H1 (cell line): ENCODE measurements at regions not wholly inside any gene's neighbourhood (a gene's known extent, or its start where the extent isn't known, plus 50 kb on each side); places are given as distances from the start of the nearest gene placed in this dataset.

Experiments
- CTCF ChIA-PET: fragments of 300-600 bp; sonication (Branson Sonifier 250); formaldehyde crosslinking; loops from one replicate; lab custom pipeline; 2021; ENCODE audit not compliant: partially characterized antibody; lab: Charles Lee
- POLR2A ChIA-PET: fragments of 300-600 bp; sonication (Branson Sonifier 250); formaldehyde crosslinking; loops from one replicate; lab custom pipeline; 2021; ENCODE audit warnings: inconsistent platforms; ENCODE audit not compliant: partially characterized antibody; lab: Charles Lee
- DNase-seq, 2 experiments: peaks; one replicate each; pipeline versions ENCODE4 v3.0.0 to v3.0.0-alpha.2; 2010 to 2022; ENCODE audit warnings: low spot score in 2 of 2, low read depth in 1 of 2, mixed read lengths in 1 of 2
- FAIRE-seq: peaks from 2 replicates; lab custom pipeline; 2011; peaks lifted over from hg19 to GRCh38; lab: Jason Lieb, UNC
- H2AFZ ChIP-seq: 2 replicates; pipeline ENCODE4 v1.8.1; 2012; ENCODE audit warnings: low read length, inconsistent platforms
- H2AK5ac ChIP-seq: 2 replicates; pipeline ENCODE4 v1.6.1; 2013; ENCODE audit warnings: low read depth, low read length
- H2BK120ac ChIP-seq: replicated peaks from 2 replicates; pipeline ENCODE3; 2013; ENCODE audit warnings: low read depth, low read length, inconsistent platforms
- H2BK12ac ChIP-seq: 2 replicates; pipeline ENCODE4 v1.6.1; 2013; ENCODE audit warnings: low read depth, low read length
- H2BK15ac ChIP-seq: 2 replicates; pipeline ENCODE4 v1.6.1; 2013; ENCODE audit warnings: low read length
- H2BK20ac ChIP-seq: 2 replicates; pipeline ENCODE4 v1.6.1; 2013; ENCODE audit warnings: low read length
- H2BK5ac ChIP-seq: 2 replicates; pipeline ENCODE4 v1.6.1; 2013; ENCODE audit warnings: low read depth, low read length
- H3K14ac ChIP-seq: 2 replicates; pipeline ENCODE4 v1.6.1; 2013; ENCODE audit warnings: inconsistent platforms; ENCODE audit not compliant: insufficient read length
- H3K18ac ChIP-seq: 2 replicates; pipeline ENCODE4 v1.6.1; 2013; ENCODE audit warnings: low read length; ENCODE audit errors: extremely low read depth
- H3K23ac ChIP-seq: 2 replicates; pipeline ENCODE4 v1.6.1; 2013; ENCODE audit warnings: inconsistent platforms; ENCODE audit not compliant: insufficient read length
- H3K23me2 ChIP-seq: 2 replicates; pipeline ENCODE4 v1.6.1; 2013; ENCODE audit warnings: low read depth, low read length
- H3K27ac ChIP-seq: 2 replicates; pipeline ENCODE4 v1.6.1; 2011; ENCODE audit warnings: low read depth, low read length, inconsistent platforms
- H3K27me3 ChIP-seq, 4 experiments: replicated peaks in 1 of 4; 1 replicate in 1 of 4; 2 replicates in 3 of 4; pipeline versions ENCODE4 v1.6.1 to v1.8.1; 2011 to 2013; ENCODE audit warnings: low read length in 3 of 4, mild to moderate bottlenecking in 3 of 4, inconsistent platforms in 2 of 4, mixed read lengths in 2 of 4, moderate library complexity in 1 of 4; ENCODE audit not compliant: control insufficient read depth in 3 of 4, insufficient read depth in 3 of 4; ENCODE audit errors: extremely low read depth in 1 of 4
- H3K36me3 ChIP-seq, 4 experiments: 2 replicates each; pipeline versions ENCODE4 v1.6.1 to v1.8.1; 2011 to 2013; ENCODE audit warnings: mild to moderate bottlenecking in 4 of 4, low read length in 3 of 4, moderate library complexity in 2 of 4, control low read depth in 1 of 4, inconsistent platforms in 1 of 4; ENCODE audit not compliant: insufficient read depth in 4 of 4, control insufficient read depth in 2 of 4
- H3K4ac ChIP-seq: replicated peaks from 2 replicates; pipeline ENCODE3; 2013; ENCODE audit warnings: low read length, low read depth, mixed read lengths, inconsistent platforms; ENCODE audit not compliant: insufficient read length
- H3K4me1 ChIP-seq, 4 experiments: replicated peaks in 1 of 4; 1 replicate in 1 of 4; 2 replicates in 3 of 4; pipeline versions ENCODE4 v1.6.1 to v1.8.1; 2011 to 2013; ENCODE audit warnings: low read length in 3 of 4, inconsistent platforms in 2 of 4, mixed read lengths in 1 of 4; ENCODE audit not compliant: insufficient read depth in 4 of 4, control insufficient read depth in 3 of 4
- H3K4me2 ChIP-seq, 2 experiments: 2 replicates each; pipeline versions ENCODE4 v1.6.1 to v1.8.1; 2011 to 2013; ENCODE audit warnings: low read depth in 2 of 2, low read length in 2 of 2, control low read depth in 1 of 2, inconsistent platforms in 1 of 2, mild to moderate bottlenecking in 1 of 2; ENCODE audit not compliant: insufficient read depth in 1 of 2
- H3K4me3 ChIP-seq, 4 experiments: fragments of 200-600, 300-600 bp in 1 of 4; sonication (generic), shearing (Covaris generic), sonication (Bioruptor Twin) in 1 of 4; 2 replicates each; pipeline versions ENCODE4 v1.5.1 to v1.8.1; 2011 to 2016; ENCODE audit warnings: low read length in 4 of 4, low read depth in 3 of 4, control low read depth in 2 of 4, inconsistent platforms in 2 of 4, mild to moderate bottlenecking in 2 of 4, mixed read lengths in 1 of 4, moderate library complexity in 1 of 4; ENCODE audit not compliant: insufficient read depth in 2 of 4; ENCODE audit errors: extremely low read depth in 1 of 4
- H3K56ac ChIP-seq: replicated peaks from 2 replicates; pipeline ENCODE3; 2013; ENCODE audit warnings: low read depth, mild to moderate bottlenecking, mixed read lengths, low read length, inconsistent platforms; ENCODE audit not compliant: insufficient read length
- H3K79me1 ChIP-seq: 2 replicates; pipeline ENCODE4 v1.6.1; 2013; ENCODE audit warnings: low read depth, low read length, control low read depth
- H3K79me2 ChIP-seq, 2 experiments: 2 replicates each; pipeline versions ENCODE4 v1.6.1 to v1.8.1; 2012 to 2013; ENCODE audit warnings: low read length in 2 of 2, mild to moderate bottlenecking in 2 of 2, inconsistent platforms in 1 of 2; ENCODE audit not compliant: insufficient read depth in 2 of 2, control insufficient read depth in 1 of 2
- H3K9ac ChIP-seq, 4 experiments: replicated peaks in 1 of 4; 1 replicate in 1 of 4; 2 replicates in 3 of 4; pipeline versions ENCODE4 v1.6.1 to v1.8.1; 2011 to 2013; ENCODE audit warnings: low read depth in 3 of 4, low read length in 3 of 4, control low read depth in 2 of 4, mild to moderate bottlenecking in 2 of 4, moderate library complexity in 2 of 4, inconsistent platforms in 1 of 4; ENCODE audit errors: extremely low read depth in 1 of 4
- H3K9me3 ChIP-seq, 2 experiments: 2 replicates each; pipeline versions ENCODE4 v1.6.1 to v1.8.1; 2012 to 2013; ENCODE audit warnings: mild to moderate bottlenecking in 2 of 2, moderate library complexity in 2 of 2, control low read depth in 1 of 2, inconsistent platforms in 1 of 2, low read depth in 1 of 2, low read length in 1 of 2, mixed read lengths in 1 of 2; ENCODE audit not compliant: insufficient read depth in 2 of 2
- H4K20me1 ChIP-seq, 2 experiments: replicated peaks in 1 of 2; 2 replicates each; pipeline versions ENCODE3 to v1.8.1; 2011 to 2013; ENCODE audit warnings: inconsistent platforms in 2 of 2, low read length in 2 of 2, mild to moderate bottlenecking in 1 of 2; ENCODE audit not compliant: insufficient read depth in 2 of 2, control insufficient read depth in 1 of 2
- H4K5ac ChIP-seq: 2 replicates; pipeline ENCODE4 v1.6.1; 2013; ENCODE audit warnings: low read length, low read depth, mixed read lengths, inconsistent platforms; ENCODE audit not compliant: insufficient read length
- H4K8ac ChIP-seq: 2 replicates; pipeline ENCODE4 v1.8.0; 2013; ENCODE audit warnings: mild to moderate bottlenecking, moderate library complexity, low read length, inconsistent platforms; ENCODE audit not compliant: insufficient read depth; ENCODE audit errors: extremely low read depth
- H4K91ac ChIP-seq: replicated peaks from 2 replicates; pipeline ENCODE3; 2013; ENCODE audit warnings: low read length, mixed read lengths, inconsistent platforms; ENCODE audit not compliant: insufficient read length
- CEBPB ChIP-seq: IDR thresholded peaks from 2 replicates; pipeline ENCODE4 v1.6.1; 2012; ENCODE audit warnings: low read depth, low read length
- CREB1 ChIP-seq: IDR thresholded peaks from 2 replicates; pipeline ENCODE4 v1.6.1; 2012; ENCODE audit warnings: inconsistent platforms
- MAFK ChIP-seq: IDR thresholded peaks from 2 replicates; pipeline ENCODE4 v1.6.1; 2012; ENCODE audit warnings: low read depth, mild to moderate bottlenecking, improper control_type of control experiment, low read length
- NANOG ChIP-seq: IDR thresholded peaks from 2 replicates; pipeline ENCODE4 v1.6.1; 2011; ENCODE audit warnings: low read length, low read depth, mild to moderate bottlenecking, inconsistent platforms; ENCODE audit not compliant: insufficient read depth, poor library complexity, severe bottlenecking
- ZNF274 ChIP-seq: IDR thresholded peaks from 2 replicates; pipeline ENCODE4 v1.7.0; 2012; ENCODE audit warnings: low read length, borderline replicate concordance; ENCODE audit errors: extremely low read depth
- WGBS, 2 experiments: shearing (Covaris generic) in 1 of 2; methylation state at CpG; one replicate each; pipeline versions ENCODE4 v1.1.6 to v1.1.7; 2013 to 2015; ENCODE audit warnings: low lambda C conversion rate in 2 of 2, mixed read lengths in 2 of 2, inconsistent platforms in 1 of 2, low coverage in 1 of 2, missing lambda C conversion rate in 1 of 2; ENCODE audit not compliant: insufficient replicate concordance in 2 of 2, insufficient coverage in 1 of 2, insufficient read length in 1 of 2; ENCODE audit errors: extremely low coverage in 1 of 2, missing lambda C conversion rate in 1 of 2; 5-methylcytosine and 5-hydroxymethylcytosine counted together

DNA sequence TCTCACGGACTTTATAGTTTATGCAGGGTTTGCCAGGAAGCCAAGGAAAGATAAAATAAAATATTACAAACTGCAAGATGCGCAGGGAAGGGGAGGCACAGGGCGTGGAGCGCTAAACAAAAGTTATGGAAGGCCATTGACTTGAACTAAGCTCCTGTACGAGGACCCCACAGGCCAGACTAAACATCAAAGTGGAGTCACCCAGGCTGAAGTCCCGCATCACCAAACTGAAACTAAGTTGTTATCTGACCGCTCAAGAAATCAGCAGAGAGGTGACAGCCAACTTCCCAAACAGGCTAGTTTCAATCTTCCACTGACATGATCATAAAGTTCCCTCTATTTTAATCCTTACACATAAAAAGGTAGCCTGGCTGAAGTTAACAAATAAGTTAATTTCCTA is 90.5 kb upstream of the YWHAQ start:
- no peak overlapping the region for H3K18ac ChIP-seq
- H3K4me2 ChIP-seq = no peak overlapping the region
- H3K9ac ChIP-seq = no peak overlapping the region
- no peaks in the 10 kb centered on the region for H3K23me2 ChIP-seq
- H4K8ac ChIP-seq = no peak overlapping the region
- H3K9me3 ChIP-seq = no peaks in the 10 kb centered on the region
- POLR2A ChIA-PET = interaction anchor here (0.6 kb wide), 1 partner anchor 297 kb away, joined by 7 read pairs; no protein-coding TSS in a partner anchor
- no peaks in the 10 kb centered on the region for H3K79me1 ChIP-seq
- H3K27me3 ChIP-seq = no peaks in the 10 kb centered on the region
- no peaks in the 10 kb centered on the region for H3K4me1 ChIP-seq
- H3K79me2 ChIP-seq = no peaks in the 10 kb centered on the region
- H3K36me3 ChIP-seq = no peaks in the 10 kb centered on the region
- no peak overlapping the region for H3K27ac ChIP-seq
- no peak overlapping the region for H2BK5ac ChIP-seq
- no peak overlapping the region for H2BK120ac ChIP-seq
- FAIRE-seq = no peak
- no peak overlapping the region for H2BK15ac ChIP-seq
- TF ChIP-seq MAFK (no peak), CREB1 (no peak), CEBPB (no peak), ZNF274 (no peak), NANOG (no peak)
- TF ChIP-seq, all 59 proteins: peak for 0
- Histone ChIP-seq H3K23ac (no peak overlapping the region), H2BK20ac (no peak overlapping the region), H2BK12ac (no peak overlapping the region), H3K56ac (no peak overlapping the region), H3K4me3 (no peak overlapping the region), H2AK5ac (no peak overlapping the region), H3K14ac (no peak overlapping the region), H4K91ac (no peak overlapping the region), H4K5ac (no peak overlapping the region), H4K20me1 (no peaks in the 10 kb centered on the region), H2AFZ (no peak overlapping the region), H3K4ac (no peak overlapping the region)
- DNase-seq = no peak
- CTCF ChIA-PET = no interaction called here
- WGBS, 2 experiments = 88% methylated on average over 7 of the region's 7 CpGs; no CpG with 5 or more reads in 1 of the 2 experiments
